GM12874 (cell line): ENCODE measurements at regions not wholly inside any gene's neighbourhood (a gene's known extent, or its start where the extent isn't known, plus 50 kb on each side); places are given as distances from the start of the nearest gene placed in this dataset.

Source experiments
- CTCF ChIP-seq: IDR thresholded peaks from 2 replicates; pipeline ENCODE4 v1.5.1; 2011; ENCODE audit warnings: low read depth, mild to moderate bottlenecking, control low read depth, low read length, moderate library complexity; ENCODE audit not compliant: insufficient read depth

GRCh38 chr12:17030338-17030737, 424.4 kb upstream of the LMO3 start:
- TF ChIP-seq CTCF = no peak

GRCh38 chr12:17028348-17028747, 422.4 kb upstream of the LMO3 start:
- no peak for TF ChIP-seq CTCF

GRCh38 chr12:17020765-17021164, 414.8 kb upstream of the LMO3 start:
- no peak for TF ChIP-seq CTCF

GRCh38 chr12:17017402-17017801, 411.4 kb upstream of the LMO3 start:
- no peak for TF ChIP-seq CTCF

- TF ChIP-seq CTCF = no peak
Observed at GRCh38 chr12:17016116-17016864, 410.3 kb upstream of the LMO3 start.

GRCh38 chr12:17015501-17015900, 409.5 kb upstream of the LMO3 start:
- TF ChIP-seq CTCF = no peak

GRCh38 chr12:16984484-16984883, 378.5 kb upstream of the LMO3 start:
- no peak for TF ChIP-seq CTCF
